Activated T-helper 17 cell treated with anti-CD3 and anti-CD28 coated beads, Interleukin-2, amount 50 U/mL, for 72 hours (primary cell): ENCODE measurements at regions not wholly inside any gene's neighbourhood (a gene's known extent, or its start where the extent isn't known, plus 50 kb on each side); places are given as distances from the start of the nearest gene placed in this dataset.
"Not testable (repeated sequence)": the region's sequence is repeated elsewhere in the genome, so short reads cannot be mapped to it uniquely, and the experiment has no call there.

Experiments used
- ATAC-seq: fragments of 150-1000 bp; cut with Tn5 transposase; replicated peaks from 2 replicates; pipeline ENCODE4 v1.10.0; 2021; ENCODE audit warnings: mild to moderate bottlenecking, moderate library complexity
- H3K27ac Mint-ChIP-seq: one replicate; pipeline ENCODE4 v1.8.0; 2022; ENCODE audit warnings: mixed read lengths
- H3K27me3 Mint-ChIP-seq: one replicate; pipeline ENCODE4 v1.8.0; 2022; ENCODE audit warnings: mixed read lengths
- H3K36me3 Mint-ChIP-seq: one replicate; pipeline ENCODE4 v1.8.0; 2022; ENCODE audit warnings: low read depth, mild to moderate bottlenecking, mixed read lengths
- H3K4me1 Mint-ChIP-seq: one replicate; pipeline ENCODE4 v1.8.0; 2022; ENCODE audit warnings: mixed read lengths
- H3K4me3 Mint-ChIP-seq: one replicate; pipeline ENCODE4 v1.8.0; 2022; ENCODE audit warnings: mild to moderate bottlenecking, mixed read lengths
- H3K9me3 Mint-ChIP-seq: one replicate; pipeline ENCODE4 v1.8.0; 2022; ENCODE audit warnings: mixed read lengths

GRCh38 chr4:18171896-18172295, 150.3 kb upstream of the LCORL start:
- H3K9me3 Mint-ChIP-seq: peaks cover 4% of the 10 kb centered on the region
- no peaks in the 10 kb centered on the region for H3K36me3 Mint-ChIP-seq
- no peak overlapping the region for H3K4me3 Mint-ChIP-seq
- no peak overlapping the region for H3K27ac Mint-ChIP-seq
- H3K4me1 Mint-ChIP-seq: no peaks in the 10 kb centered on the region
- peaks cover 22% of the 10 kb centered on the region for H3K27me3 Mint-ChIP-seq
- ATAC-seq: no peak

DNA sequence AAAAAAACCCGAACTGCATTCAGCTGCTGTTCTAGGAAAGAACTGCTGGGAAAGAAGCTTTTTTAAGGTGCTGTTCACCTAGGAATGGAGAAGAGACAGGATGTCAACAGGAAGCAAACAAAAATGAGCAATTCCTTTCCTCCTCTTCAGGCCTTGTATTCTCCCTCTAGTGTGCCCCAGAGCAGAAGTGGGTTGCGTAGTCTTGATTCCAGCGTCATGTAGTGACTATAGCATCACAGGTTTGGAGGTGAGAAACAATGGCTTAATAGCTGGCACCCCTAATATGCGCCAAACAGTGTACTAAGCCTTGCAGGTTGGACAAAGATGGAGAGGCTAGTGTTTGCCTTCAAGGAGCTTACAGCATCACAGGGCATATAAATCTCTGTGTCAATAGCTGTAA, 146.3 kb upstream of the LCORL start:
- H3K4me3 Mint-ChIP-seq: no peak overlapping the region
- ATAC-seq: no peak
- no peaks in the 10 kb centered on the region for H3K36me3 Mint-ChIP-seq
- no peaks in the 10 kb centered on the region for H3K9me3 Mint-ChIP-seq
- H3K4me1 Mint-ChIP-seq: no peaks in the 10 kb centered on the region
- peaks cover 29% of the 10 kb centered on the region for H3K27me3 Mint-ChIP-seq
- H3K27ac Mint-ChIP-seq: no peak overlapping the region

DNA sequence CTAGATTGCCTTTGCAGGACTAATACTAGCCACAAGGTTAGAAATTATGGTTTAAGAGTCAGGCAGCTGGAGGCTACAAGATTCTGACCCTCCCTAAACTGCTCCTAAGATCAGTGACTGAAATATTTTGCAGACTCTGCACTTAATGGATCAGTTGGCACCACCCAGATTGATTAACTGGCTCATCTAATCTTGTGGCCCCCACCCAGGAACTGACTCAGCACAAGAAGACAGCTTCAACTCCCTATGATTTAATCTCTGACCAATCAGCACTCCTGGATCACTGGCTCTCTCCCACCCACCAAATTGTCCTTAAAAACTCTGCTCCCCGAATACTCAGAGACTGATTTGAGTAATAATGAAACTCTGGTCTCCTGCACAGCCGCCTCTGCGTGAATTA, 145.4 kb upstream of the LCORL start:
- Mint-ChIP-seq H3K27me3 (peaks cover 27% of the 10 kb centered on the region), H3K36me3 (no peaks in the 10 kb centered on the region), H3K4me1 (no peaks in the 10 kb centered on the region), H3K27ac (no peak overlapping the region), H3K9me3 (no peaks in the 10 kb centered on the region), H3K4me3 (no peak overlapping the region)
- ATAC-seq: no peak

DNA sequence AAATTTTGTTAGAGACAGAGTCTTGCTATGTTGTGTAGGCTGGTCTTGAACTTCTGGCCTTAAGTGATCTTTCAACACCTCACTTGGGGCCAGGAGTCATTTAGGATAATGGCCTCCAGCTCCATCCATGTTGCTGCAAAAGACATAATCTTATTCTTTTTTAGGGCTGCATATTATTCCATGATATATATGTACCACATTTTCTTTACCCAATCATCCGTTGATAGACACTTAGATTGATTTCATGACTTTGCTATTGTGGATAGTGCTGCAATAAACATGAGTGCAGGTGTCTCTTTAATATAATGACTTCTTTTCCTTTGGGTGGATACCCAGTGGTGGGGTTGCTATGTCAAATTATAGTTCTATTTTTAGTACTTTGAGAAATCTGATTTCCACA, 140.9 kb upstream of the LCORL start:
- Mint-ChIP-seq H3K27me3 (peaks cover 22% of the 10 kb centered on the region), H3K4me3 (no peak overlapping the region), H3K27ac (no peak overlapping the region), H3K9me3 (no peaks in the 10 kb centered on the region), H3K4me1 (no peaks in the 10 kb centered on the region), H3K36me3 (no peaks in the 10 kb centered on the region)
- no peak for ATAC-seq

DNA sequence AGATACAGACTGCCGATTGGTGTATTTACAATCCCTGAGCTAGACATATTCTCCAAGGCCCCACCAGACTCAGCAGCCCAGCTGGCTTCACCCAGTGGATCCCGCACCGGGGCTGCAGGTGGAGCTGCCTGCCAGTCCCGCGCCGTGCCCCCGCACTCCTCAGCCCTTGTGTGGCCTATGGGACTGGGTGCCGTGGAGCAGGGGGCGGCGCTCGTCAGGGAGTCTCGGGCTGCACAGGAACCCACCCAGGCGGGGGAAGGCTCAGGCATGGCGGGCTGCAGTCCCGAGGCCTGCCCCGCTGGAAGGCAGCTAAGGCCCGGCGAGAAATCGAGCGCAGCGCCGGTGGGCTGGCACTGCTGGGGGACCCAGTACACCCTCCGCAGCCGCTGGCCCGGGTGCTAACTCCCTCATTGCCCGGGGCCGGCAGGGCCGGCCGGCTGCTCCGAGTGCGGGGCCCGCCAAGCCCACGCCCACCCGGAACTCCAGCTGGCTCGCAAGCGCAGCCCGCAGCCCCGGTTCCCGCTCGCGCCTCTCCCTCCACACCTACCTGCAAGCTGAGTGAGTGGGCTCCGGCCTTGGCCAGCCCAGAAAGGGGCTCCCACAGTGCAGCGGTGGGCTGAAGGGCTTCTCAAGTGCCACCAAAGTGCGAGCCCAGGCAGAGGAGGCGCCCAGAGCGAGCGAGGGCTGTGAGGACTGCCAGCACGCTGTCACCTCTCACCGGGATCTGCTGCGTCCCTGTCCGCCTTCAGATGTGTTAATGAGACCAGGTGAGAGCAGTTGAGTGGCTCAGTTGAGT, 137.8 kb upstream of the LCORL start:
- not testable (repeated sequence) for H3K27ac Mint-ChIP-seq, H3K4me1 Mint-ChIP-seq, ATAC-seq, H3K9me3 Mint-ChIP-seq, H3K36me3 Mint-ChIP-seq, H3K4me3 Mint-ChIP-seq
- peaks cover 21% of the 10 kb centered on the region for H3K27me3 Mint-ChIP-seq

GRCh38 chr4:18155067-18156041, 133.8 kb upstream of the LCORL start:
- ATAC-seq: no peak
- Mint-ChIP-seq H3K36me3 (no peaks in the 10 kb centered on the region), H3K4me3 (no peak overlapping the region), H3K27me3 (peaks cover 10% of the 10 kb centered on the region), H3K27ac (no peak overlapping the region), H3K4me1 (no peaks in the 10 kb centered on the region), H3K9me3 (peaks cover 4% of the 10 kb centered on the region)

GRCh38 chr4:18138076-18138665, 116.6 kb upstream of the LCORL start:
- Mint-ChIP-seq H3K4me3 (no peak overlapping the region), H3K27ac (no peak overlapping the region), H3K36me3 (no peaks in the 10 kb centered on the region), H3K4me1 (no peaks in the 10 kb centered on the region), H3K9me3 (no peaks in the 10 kb centered on the region), H3K27me3 (peaks cover 6% of the 10 kb centered on the region)
- no peak for ATAC-seq

GRCh38 chr4:18134111-18134510, 112.6 kb upstream of the LCORL start:
- no peaks in the 10 kb centered on the region for H3K36me3 Mint-ChIP-seq
- no peaks in the 10 kb centered on the region for H3K4me1 Mint-ChIP-seq
- no peak overlapping the region for H3K4me3 Mint-ChIP-seq
- no peak overlapping the region for H3K27ac Mint-ChIP-seq
- peaks cover 21% of the 10 kb centered on the region for H3K27me3 Mint-ChIP-seq
- no peaks in the 10 kb centered on the region for H3K9me3 Mint-ChIP-seq
- no peak for ATAC-seq

DNA sequence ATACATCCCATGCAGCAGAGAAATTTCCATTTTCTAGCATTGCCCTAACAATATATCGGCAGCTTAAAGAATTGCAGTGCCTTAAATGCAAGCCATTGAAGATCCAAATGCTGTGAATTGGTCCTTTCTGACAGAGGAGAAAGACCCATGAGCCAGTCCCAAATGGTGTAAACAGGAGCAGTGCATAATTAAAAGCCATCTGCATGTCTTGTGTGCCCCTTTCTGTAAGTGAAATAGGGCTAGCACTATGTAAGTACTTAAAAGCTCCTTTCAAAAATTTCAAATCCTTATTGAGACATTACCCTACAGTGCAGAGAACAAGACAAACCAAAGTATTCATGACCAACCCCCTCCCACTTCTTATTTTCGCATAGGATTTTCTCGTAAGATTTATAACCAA, 108.7 kb upstream of the LCORL start:
- peaks cover 24% of the 10 kb centered on the region for H3K27me3 Mint-ChIP-seq
- H3K9me3 Mint-ChIP-seq: no peaks in the 10 kb centered on the region
- no peak overlapping the region for H3K27ac Mint-ChIP-seq
- ATAC-seq: no peak
- H3K4me3 Mint-ChIP-seq: no peak overlapping the region
- H3K4me1 Mint-ChIP-seq: no peaks in the 10 kb centered on the region
- no peaks in the 10 kb centered on the region for H3K36me3 Mint-ChIP-seq

GRCh38 chr4:18128241-18128640, 106.7 kb upstream of the LCORL start:
- Mint-ChIP-seq H3K4me1 (no peaks in the 10 kb centered on the region), H3K27me3 (peaks cover 21% of the 10 kb centered on the region), H3K4me3 (no peak overlapping the region), H3K27ac (no peak overlapping the region), H3K36me3 (no peaks in the 10 kb centered on the region), H3K9me3 (no peaks in the 10 kb centered on the region)
- ATAC-seq: no peak

DNA sequence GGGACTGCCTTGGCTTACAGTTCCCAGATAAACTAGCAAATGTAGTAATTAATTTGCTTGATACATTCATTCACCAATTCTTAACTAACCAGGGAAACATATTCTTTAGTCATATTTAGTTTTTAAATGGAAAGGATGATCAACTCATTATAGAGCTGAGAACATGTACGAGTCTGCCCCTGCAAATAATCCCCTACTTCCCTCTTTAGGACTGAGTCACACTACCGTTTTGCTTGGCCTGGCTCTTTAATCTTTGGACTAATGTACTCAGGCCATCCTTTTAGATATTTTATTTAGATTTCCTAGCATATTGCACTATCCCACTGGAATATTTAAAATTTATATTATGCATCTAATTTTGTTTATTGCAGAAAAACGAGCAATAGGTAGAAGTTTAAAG, 105.5 kb upstream of the LCORL start:
- H3K27me3 Mint-ChIP-seq: peaks cover 19% of the 10 kb centered on the region
- H3K36me3 Mint-ChIP-seq: no peaks in the 10 kb centered on the region
- no peak overlapping the region for H3K27ac Mint-ChIP-seq
- no peaks in the 10 kb centered on the region for H3K4me1 Mint-ChIP-seq
- H3K9me3 Mint-ChIP-seq: no peaks in the 10 kb centered on the region
- ATAC-seq: no peak
- H3K4me3 Mint-ChIP-seq: no peak overlapping the region

GRCh38 chr4:18113710-18114331, 92.3 kb upstream of the LCORL start:
- Mint-ChIP-seq H3K4me1 (no peaks in the 10 kb centered on the region), H3K4me3 (no peak overlapping the region), H3K27ac (no peak overlapping the region), H3K9me3 (no peaks in the 10 kb centered on the region), H3K27me3 (peaks cover 30% of the 10 kb centered on the region), H3K36me3 (no peaks in the 10 kb centered on the region)
- ATAC-seq: no peak

DNA sequence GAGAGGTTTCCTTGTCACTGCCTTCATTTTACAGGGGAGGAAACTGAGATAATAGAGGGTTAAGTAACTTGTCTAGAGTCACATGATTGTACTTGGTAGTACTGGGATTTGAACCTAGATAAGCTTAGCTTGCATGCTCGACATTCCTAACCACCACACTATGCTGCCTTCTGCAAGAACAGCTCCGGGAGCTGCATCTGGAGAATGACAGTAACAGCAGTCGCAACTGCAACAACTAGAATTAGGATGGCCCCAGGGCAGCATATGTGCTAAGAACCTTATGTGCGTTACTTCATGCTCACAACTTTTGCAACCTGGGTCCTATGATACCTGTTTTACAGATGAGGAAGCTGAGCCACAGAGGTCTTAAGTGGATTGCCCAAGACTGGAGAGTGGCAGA, 89.5 kb upstream of the LCORL start:
- no peaks in the 10 kb centered on the region for H3K9me3 Mint-ChIP-seq
- no peaks in the 10 kb centered on the region for H3K4me1 Mint-ChIP-seq
- no peak for ATAC-seq
- H3K4me3 Mint-ChIP-seq: no peak overlapping the region
- no peak overlapping the region for H3K27ac Mint-ChIP-seq
- no peaks in the 10 kb centered on the region for H3K36me3 Mint-ChIP-seq
- peaks cover 30% of the 10 kb centered on the region for H3K27me3 Mint-ChIP-seq

GRCh38 chr4:18110099-18110498, 88.5 kb upstream of the LCORL start:
- no peak overlapping the region for H3K27ac Mint-ChIP-seq
- H3K4me3 Mint-ChIP-seq: no peak overlapping the region
- H3K27me3 Mint-ChIP-seq: peaks cover 25% of the 10 kb centered on the region
- H3K9me3 Mint-ChIP-seq: no peaks in the 10 kb centered on the region
- no peak for ATAC-seq
- no peaks in the 10 kb centered on the region for H3K36me3 Mint-ChIP-seq
- no peaks in the 10 kb centered on the region for H3K4me1 Mint-ChIP-seq
